SU-DHL-6 (cell line): ENCODE measurements at regions not wholly inside any gene's neighbourhood (a gene's known extent, or its start where the extent isn't known, plus 50 kb on each side); places are given as distances from the start of the nearest gene placed in this dataset.

Experiments
- H2AFZ ChIP-seq: fragments of 200-600 bp; sonication (generic); 2 replicates; pipeline ENCODE4 v1.6.1; 2014; ENCODE audit warnings: low read depth, mild to moderate bottlenecking, moderate library complexity, mixed read lengths, antibody characterized with exemption, low read length; ENCODE audit not compliant: severe bottlenecking
- H3F3A ChIP-seq: fragments of 200-600 bp; shearing (Covaris generic); 2 replicates; pipeline ENCODE4 v1.6.0; 2016; ENCODE audit warnings: antibody characterized with exemption, mild to moderate bottlenecking; ENCODE audit not compliant: insufficient read depth
- H3K27ac ChIP-seq: fragments of 200-600 bp; sonication (generic); 2 replicates; pipeline ENCODE4 v1.5.1; 2016; ENCODE audit warnings: low read depth, mild to moderate bottlenecking, low read length, moderate library complexity, mixed read lengths
- H3K27me3 ChIP-seq: fragments of 200-600 bp; sonication (generic), shearing (Covaris generic); 2 replicates; pipeline ENCODE4 v1.6.0; 2014; ENCODE audit warnings: mild to moderate bottlenecking, low read length
- H3K36me3 ChIP-seq: fragments of 200-600 bp; sonication (generic); 2 replicates; pipeline ENCODE4 v1.6.1; 2014; ENCODE audit warnings: mild to moderate bottlenecking, low read length, mixed read lengths
- H3K4me2 ChIP-seq: fragments of 300-600, 200-600 bp; shearing (Covaris generic), sonication (generic); 2 replicates; pipeline ENCODE4 v1.6.0; 2014; ENCODE audit warnings: low read length, low read depth, mild to moderate bottlenecking; ENCODE audit not compliant: poor library complexity, severe bottlenecking
- H3K4me3 ChIP-seq: fragments of 200-600 bp; sonication (generic); 2 replicates; pipeline ENCODE4 v1.5.1; 2014; ENCODE audit warnings: antibody characterized with exemption, low read length, mild to moderate bottlenecking, mixed read lengths; ENCODE audit not compliant: insufficient read depth, poor library complexity, severe bottlenecking
- H3K79me2 ChIP-seq: fragments of 200-600 bp; sonication (generic); 2 replicates; pipeline ENCODE4 v1.6.1; 2014; ENCODE audit warnings: mild to moderate bottlenecking, low read length, moderate library complexity; ENCODE audit not compliant: insufficient read depth
- H3K9ac ChIP-seq: fragments of 200-600 bp; sonication (generic); 2 replicates; pipeline ENCODE4 v1.7.0; 2014; ENCODE audit warnings: mild to moderate bottlenecking, low read length
- H3K9me2 ChIP-seq: fragments of 200-600 bp; sonication (generic); replicated peaks from 2 replicates; pipeline ENCODE4 v1.6.1; 2014; ENCODE audit warnings: low read length; ENCODE audit not compliant: insufficient read depth
- H3K9me3 ChIP-seq: fragments of 200-600 bp; sonication (generic); 2 replicates; pipeline ENCODE4 v1.6.1; 2014; ENCODE audit warnings: low read length, mixed read lengths; ENCODE audit not compliant: insufficient read depth
- H4K20me1 ChIP-seq: fragments of 200-600 bp; sonication (generic); 2 replicates; pipeline ENCODE4 v1.6.1; 2014; ENCODE audit warnings: low read depth, mild to moderate bottlenecking, antibody characterized with exemption, low read length, moderate library complexity, mixed read lengths
- CTCF ChIP-seq: fragments of 200-600 bp; sonication (generic); IDR thresholded peaks from one replicate; pipeline ENCODE4 v1.5.1; 2017; ENCODE audit warnings: antibody characterized with exemption, mild to moderate bottlenecking, low read length, moderate library complexity; ENCODE audit not compliant: insufficient read depth, poor library complexity, severe bottlenecking
- EZH2phosphoT487 ChIP-seq: fragments of 200-600 bp; sonication (generic), shearing (Covaris generic); conservative IDR thresholded peaks from 2 replicates; pipeline ENCODE4 v1.6.1; 2018; ENCODE audit warnings: mild to moderate bottlenecking, antibody characterized with exemption, low read length, moderate library complexity, mixed read lengths

DNA sequence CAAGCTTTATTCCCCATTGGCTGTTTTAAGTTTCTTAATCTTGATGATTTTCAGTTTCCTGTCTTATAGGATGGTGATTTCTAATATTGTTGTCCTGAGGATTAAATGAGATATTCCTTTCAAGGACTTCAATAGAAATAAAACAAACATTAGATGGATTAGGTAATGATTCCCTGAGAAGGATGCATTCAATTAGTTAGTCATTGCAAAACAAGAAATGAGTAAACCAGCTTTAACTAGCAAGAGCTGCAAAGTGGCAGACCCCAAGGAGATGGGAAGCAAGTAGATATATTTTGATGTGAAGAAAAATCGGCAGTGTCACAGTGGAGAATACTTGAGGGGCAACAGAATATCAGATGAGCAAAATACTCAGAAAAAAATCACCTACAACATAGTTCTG, 849.1 kb downstream of the TUSC7 start:
- Histone ChIP-seq H3K36me3 (no peaks in the 10 kb centered on the region), H3K27me3 (no peaks in the 10 kb centered on the region), H3K4me2 (no peak overlapping the region), H3K9ac (no peak overlapping the region), H3K9me3 (no peaks in the 10 kb centered on the region), H3K9me2 (no peaks in the 10 kb centered on the region), H3K79me2 (no peaks in the 10 kb centered on the region), H2AFZ (no peak overlapping the region), H3K4me3 (no peak overlapping the region), H3K27ac (no peak overlapping the region), H4K20me1 (no peaks in the 10 kb centered on the region), H3F3A (no peaks in the 10 kb centered on the region)
- no peak for TF ChIP-seq EZH2phosphoT487
- TF ChIP-seq CTCF = no peak

GRCh38 chr3:117562000-117562399, 852.4 kb downstream of the TUSC7 start:
- Histone ChIP-seq H3K4me2 (no peak overlapping the region), H3K9me2 (no peaks in the 10 kb centered on the region), H3K79me2 (no peaks in the 10 kb centered on the region), H3K4me3 (no peak overlapping the region), H3K9ac (no peak overlapping the region), H3K36me3 (no peaks in the 10 kb centered on the region), H2AFZ (no peak overlapping the region), H3F3A (no peaks in the 10 kb centered on the region), H3K27ac (no peak overlapping the region), H3K27me3 (no peaks in the 10 kb centered on the region), H3K9me3 (no peaks in the 10 kb centered on the region), H4K20me1 (no peaks in the 10 kb centered on the region)
- no peak for TF ChIP-seq EZH2phosphoT487
- no peak for TF ChIP-seq CTCF

GRCh38 chr3:117563063-117563462, 853.5 kb downstream of the TUSC7 start:
- no peak overlapping the region for H2AFZ ChIP-seq
- no peak overlapping the region for H3K4me2 ChIP-seq
- H3K27me3 ChIP-seq = no peaks in the 10 kb centered on the region
- no peaks in the 10 kb centered on the region for H3K9me3 ChIP-seq
- TF ChIP-seq CTCF = no peak
- no peak for TF ChIP-seq EZH2phosphoT487
- no peak overlapping the region for H3K9ac ChIP-seq
- H3K4me3 ChIP-seq = no peak overlapping the region
- H3K9me2 ChIP-seq = no peaks in the 10 kb centered on the region
- no peak overlapping the region for H3K27ac ChIP-seq
- H4K20me1 ChIP-seq = no peaks in the 10 kb centered on the region
- no peaks in the 10 kb centered on the region for H3F3A ChIP-seq
- H3K36me3 ChIP-seq = no peaks in the 10 kb centered on the region
- no peaks in the 10 kb centered on the region for H3K79me2 ChIP-seq

- no peaks in the 10 kb centered on the region for H3K27me3 ChIP-seq
- H3K9me2 ChIP-seq = no peaks in the 10 kb centered on the region
- H2AFZ ChIP-seq = no peak overlapping the region
- H3F3A ChIP-seq = no peaks in the 10 kb centered on the region
- H3K79me2 ChIP-seq = no peaks in the 10 kb centered on the region
- H3K4me2 ChIP-seq = no peak overlapping the region
- no peak overlapping the region for H3K27ac ChIP-seq
- no peaks in the 10 kb centered on the region for H3K36me3 ChIP-seq
- TF ChIP-seq EZH2phosphoT487 = no peak
- TF ChIP-seq CTCF = no peak
- no peak overlapping the region for H3K4me3 ChIP-seq
- no peaks in the 10 kb centered on the region for H3K9me3 ChIP-seq
- H3K9ac ChIP-seq = no peak overlapping the region
- no peaks in the 10 kb centered on the region for H4K20me1 ChIP-seq
These were observed 856.2 kb downstream of the TUSC7 start for GRCh38 chr3:117565777-117566176.
